ENCODE measurements at regions not wholly inside any gene's neighbourhood (a gene's known extent, or its start where the extent isn't known, plus 50 kb on each side); places are given as distances from the start of the nearest gene placed in this dataset.

GRCh38 chr2:15999596-16000469, 59.5 kb downstream of the MYCN start:
- Histone ChIP-seq H3K27me3 (ENCODE audit: control insufficient read depth, insufficient read depth, low read length) (no peaks in the 10 kb centered on the region), H3K9ac (no peak overlapping the region), H3K4me3 (ENCODE audit: low read depth, low read length) (no peak overlapping the region), H3K36me3 (ENCODE audit: control insufficient read depth, insufficient read depth, low read length) (no peaks in the 10 kb centered on the region), H2AFZ (no peak overlapping the region), H3K27ac (no peak overlapping the region), H3K4me2 (ENCODE audit: low read length) (no peak overlapping the region), H3K4me1 (no peaks in the 10 kb centered on the region), H3K79me2 (no peaks in the 10 kb centered on the region), H3K9me3 (ENCODE audit: control insufficient read depth, low read length) (no peaks in the 10 kb centered on the region)
- TF ChIP-seq, protein P1, sequence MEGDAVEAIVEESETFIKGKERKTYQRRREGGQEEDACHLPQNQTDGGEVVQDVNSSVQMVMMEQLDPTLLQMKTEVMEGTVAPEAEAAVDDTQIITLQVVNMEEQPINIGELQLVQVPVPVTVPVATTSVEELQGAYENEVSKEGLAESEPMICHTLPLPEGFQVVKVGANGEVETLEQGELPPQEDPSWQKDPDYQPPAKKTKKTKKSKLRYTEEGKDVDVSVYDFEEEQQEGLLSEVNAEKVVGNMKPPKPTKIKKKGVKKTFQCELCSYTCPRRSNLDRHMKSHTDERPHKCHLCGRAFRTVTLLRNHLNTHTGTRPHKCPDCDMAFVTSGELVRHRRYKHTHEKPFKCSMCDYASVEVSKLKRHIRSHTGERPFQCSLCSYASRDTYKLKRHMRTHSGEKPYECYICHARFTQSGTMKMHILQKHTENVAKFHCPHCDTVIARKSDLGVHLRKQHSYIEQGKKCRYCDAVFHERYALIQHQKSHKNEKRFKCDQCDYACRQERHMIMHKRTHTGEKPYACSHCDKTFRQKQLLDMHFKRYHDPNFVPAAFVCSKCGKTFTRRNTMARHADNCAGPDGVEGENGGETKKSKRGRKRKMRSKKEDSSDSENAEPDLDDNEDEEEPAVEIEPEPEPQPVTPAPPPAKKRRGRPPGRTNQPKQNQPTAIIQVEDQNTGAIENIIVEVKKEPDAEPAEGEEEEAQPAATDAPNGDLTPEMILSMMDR (IDR thresholded peaks at IDR 0.05), result no peak

DNA sequence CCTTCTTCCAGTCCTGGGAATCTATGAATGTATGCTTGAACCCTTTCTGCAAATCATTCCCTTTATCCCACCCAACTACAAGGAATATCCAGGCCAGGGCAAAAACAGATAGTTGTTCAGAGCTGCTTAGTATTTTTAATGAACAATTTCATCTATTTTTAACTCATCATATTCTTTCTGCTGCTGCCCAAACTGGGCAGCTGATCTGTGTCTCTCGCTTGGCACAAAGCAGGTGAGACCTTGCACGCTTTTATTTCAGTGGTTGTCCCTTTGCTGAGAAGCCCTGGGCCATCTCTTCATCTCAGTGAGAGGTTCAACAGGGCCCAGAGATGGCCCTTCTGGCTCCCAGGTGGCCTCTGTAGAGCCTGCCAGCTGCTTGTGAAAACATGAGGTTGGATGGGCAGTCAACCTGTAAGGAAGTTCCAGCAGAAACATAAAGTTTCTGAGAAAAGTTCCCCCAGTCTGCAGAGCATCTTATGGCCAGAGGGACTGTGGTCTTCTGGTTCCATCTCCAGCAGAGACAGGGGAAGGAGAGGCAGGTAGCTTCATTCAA, 57.5 kb downstream of the MYCN start:
- H3K9ac ChIP-seq, result no peak overlapping the region
- H3K4me2 ChIP-seq (ENCODE audit: low read length), result no peak overlapping the region
- no peak overlapping the region for H3K27ac ChIP-seq
- no peaks in the 10 kb centered on the region for H3K4me1 ChIP-seq
- no peaks in the 10 kb centered on the region for H3K79me2 ChIP-seq
- H3K27me3 ChIP-seq (ENCODE audit: control insufficient read depth, insufficient read depth, low read length), result no peaks in the 10 kb centered on the region
- H3K36me3 ChIP-seq (ENCODE audit: control insufficient read depth, insufficient read depth, low read length), result no peaks in the 10 kb centered on the region
- H3K9me3 ChIP-seq (ENCODE audit: control insufficient read depth, low read length), result no peaks in the 10 kb centered on the region
- no peak overlapping the region for H2AFZ ChIP-seq
- no peak overlapping the region for H3K4me3 ChIP-seq (ENCODE audit: low read depth, low read length)
- TF ChIP-seq, protein P1 (IDR thresholded peaks at IDR 0.05), result no peak

DNA sequence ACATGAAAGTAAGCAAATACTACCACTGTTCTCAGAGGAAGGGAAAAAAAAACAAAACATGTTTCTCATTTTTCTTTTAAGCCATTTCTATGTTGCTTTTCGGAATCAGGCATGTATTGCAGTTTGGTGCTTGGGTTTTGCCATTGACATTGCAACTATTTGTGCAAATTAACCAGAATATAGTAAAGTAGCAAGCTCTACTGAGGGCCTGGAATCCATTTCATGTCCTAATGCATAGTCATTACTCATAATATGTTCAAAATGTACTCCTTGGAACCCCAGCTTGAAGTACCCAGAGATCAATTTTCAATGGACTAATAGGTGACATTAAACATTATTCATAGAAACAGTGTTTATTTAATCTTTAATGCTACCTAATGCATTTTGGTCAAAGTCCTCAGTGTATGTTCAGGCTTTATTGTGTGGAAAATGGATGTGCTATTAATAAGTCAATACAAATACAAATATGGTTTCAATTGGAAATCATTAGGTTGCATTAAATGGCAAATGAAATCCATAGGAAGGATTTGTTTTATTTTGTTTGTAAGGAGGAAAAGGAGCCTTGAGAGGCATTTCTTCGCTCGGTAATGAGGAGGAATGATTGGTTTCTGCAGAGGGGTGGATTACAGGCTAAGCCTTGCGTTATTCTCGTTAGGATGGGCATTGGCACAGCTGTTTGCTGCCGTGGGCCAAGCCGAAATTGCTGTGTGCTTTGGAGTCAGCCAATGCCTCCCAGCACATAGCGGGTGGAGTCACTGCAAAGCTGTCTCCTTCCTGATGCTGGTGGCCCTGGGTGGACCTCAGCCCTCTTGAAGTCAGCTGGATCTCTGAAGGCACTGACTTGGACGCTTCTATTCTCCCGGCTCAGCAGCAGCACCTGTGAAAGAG, 56.4 kb downstream of the MYCN start:
- no peaks in the 10 kb centered on the region for H3K79me2 ChIP-seq
- no peak overlapping the region for H3K4me3 ChIP-seq (ENCODE audit: low read depth, low read length)
- no peak overlapping the region for H2AFZ ChIP-seq
- H3K9ac ChIP-seq, result no peak overlapping the region
- H3K4me2 ChIP-seq (ENCODE audit: low read length), result no peak overlapping the region
- no peaks in the 10 kb centered on the region for H3K27me3 ChIP-seq (ENCODE audit: control insufficient read depth, insufficient read depth, low read length)
- TF ChIP-seq, protein P1 (IDR thresholded peaks at IDR 0.05), result no peak
- no peaks in the 10 kb centered on the region for H3K9me3 ChIP-seq (ENCODE audit: control insufficient read depth, low read length)
- no peaks in the 10 kb centered on the region for H3K36me3 ChIP-seq (ENCODE audit: control insufficient read depth, insufficient read depth, low read length)
- no peak overlapping the region for H3K27ac ChIP-seq
- no peaks in the 10 kb centered on the region for H3K4me1 ChIP-seq
